ENCODE measurements at regions not wholly inside any gene's neighbourhood (a gene's known extent, or its start where the extent isn't known, plus 50 kb on each side); places are given as distances from the start of the nearest gene placed in this dataset.
A peak's percentile ranks its signal among the peaks of the same experiment; 100 is the strongest.
"Not testable (repeated sequence)": the region's sequence is repeated elsewhere in the genome, so short reads cannot be mapped to it uniquely, and the experiment has no call there.

DNA sequence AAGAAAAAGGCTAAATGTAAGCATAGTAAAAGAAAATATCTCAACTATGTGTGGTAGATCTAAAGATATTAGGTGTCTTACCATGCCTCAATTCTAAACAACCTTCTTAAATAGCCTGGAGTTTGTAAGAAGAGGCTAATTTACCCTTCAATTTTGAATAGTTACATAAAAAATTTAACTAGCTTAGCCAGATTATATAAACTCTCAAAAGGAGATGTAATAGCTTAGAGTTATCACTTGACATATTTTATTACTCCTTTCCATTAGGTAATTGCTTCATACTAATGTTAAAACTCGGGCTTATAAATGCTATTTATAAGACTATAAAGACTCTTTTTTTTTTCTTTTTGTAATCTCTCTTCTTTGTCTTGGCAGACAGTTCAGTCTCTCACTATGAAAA is 297.5 kb upstream of the PABPC4L start:
- peaks cover 0 to 14% (median 0%) of the 10 kb centered on the region in 8 donors for H3K9me3 ChIP-seq
- 54 to 80% (median 62%) methylated on average over 1 of the region's 1 CpG for WGBS, 5 donors
- no peaks in the 10 kb centered on the region for H3K27me3 ChIP-seq (replicated peaks in 1 of 7)
- H3K36me3 ChIP-seq = no peaks in the 10 kb centered on the region
- no peak for DNase-seq
- no peaks in the 10 kb centered on the region for H3K4me1 ChIP-seq
- H3K27ac ChIP-seq = no peak overlapping the region
- intact Hi-C loops (cut with DNase I; ENCODE audit: low total_unique reads) = no loop called here
- TF ChIP-seq POLR2AphosphoS5 (IDR thresholded peaks at IDR 0.05) (no peak), POLR2A (IDR thresholded peaks at IDR 0.05) (no peak)
- TF ChIP-seq, protein P1, sequence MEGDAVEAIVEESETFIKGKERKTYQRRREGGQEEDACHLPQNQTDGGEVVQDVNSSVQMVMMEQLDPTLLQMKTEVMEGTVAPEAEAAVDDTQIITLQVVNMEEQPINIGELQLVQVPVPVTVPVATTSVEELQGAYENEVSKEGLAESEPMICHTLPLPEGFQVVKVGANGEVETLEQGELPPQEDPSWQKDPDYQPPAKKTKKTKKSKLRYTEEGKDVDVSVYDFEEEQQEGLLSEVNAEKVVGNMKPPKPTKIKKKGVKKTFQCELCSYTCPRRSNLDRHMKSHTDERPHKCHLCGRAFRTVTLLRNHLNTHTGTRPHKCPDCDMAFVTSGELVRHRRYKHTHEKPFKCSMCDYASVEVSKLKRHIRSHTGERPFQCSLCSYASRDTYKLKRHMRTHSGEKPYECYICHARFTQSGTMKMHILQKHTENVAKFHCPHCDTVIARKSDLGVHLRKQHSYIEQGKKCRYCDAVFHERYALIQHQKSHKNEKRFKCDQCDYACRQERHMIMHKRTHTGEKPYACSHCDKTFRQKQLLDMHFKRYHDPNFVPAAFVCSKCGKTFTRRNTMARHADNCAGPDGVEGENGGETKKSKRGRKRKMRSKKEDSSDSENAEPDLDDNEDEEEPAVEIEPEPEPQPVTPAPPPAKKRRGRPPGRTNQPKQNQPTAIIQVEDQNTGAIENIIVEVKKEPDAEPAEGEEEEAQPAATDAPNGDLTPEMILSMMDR (IDR thresholded peaks at IDR 0.05 in 8 of 11, conservative IDR thresholded peaks at IDR 0.05 in 3 of 11) = no peak
- no peak overlapping the region for H3K4me3 ChIP-seq

DNA sequence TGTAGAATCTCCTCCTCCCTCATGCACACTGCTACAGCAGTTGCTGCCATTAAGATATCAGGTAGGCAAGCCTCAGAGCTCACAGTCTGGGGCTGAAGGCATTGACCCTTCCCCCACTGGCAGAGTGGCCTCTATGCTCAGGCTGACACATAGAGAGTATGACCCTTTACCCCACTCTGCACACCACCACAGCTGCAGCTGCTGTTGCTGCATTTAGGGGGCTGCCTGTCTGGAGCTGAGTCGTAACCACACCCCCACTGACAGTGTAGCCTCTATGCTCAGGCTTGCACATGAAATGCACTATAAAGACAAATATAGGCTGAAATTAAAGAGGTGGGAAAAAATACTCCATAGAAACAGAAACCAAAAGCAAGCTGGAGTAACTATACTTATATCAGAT is 289.3 kb upstream of the PABPC4L start:
- H3K36me3 ChIP-seq = no peaks in the 10 kb centered on the region
- no peak overlapping the region for H3K4me3 ChIP-seq
- H3K9me3 ChIP-seq = peaks cover 0 to 5% (median 1%) of the 10 kb centered on the region in 8 donors
- TF ChIP-seq POLR2AphosphoS5 (IDR thresholded peaks at IDR 0.05) = no peak
- TF ChIP-seq, protein P1 (IDR thresholded peaks at IDR 0.05 in 8 of 11, conservative IDR thresholded peaks at IDR 0.05 in 3 of 11) = no peak
- TF ChIP-seq POLR2A (IDR thresholded peaks at IDR 0.05) = no peak
- WGBS, 5 donors = 82 to 97% (median 93%) methylated on average over 1 of the region's 1 CpG
- intact Hi-C loops (cut with DNase I; ENCODE audit: low total_unique reads) = no loop called here
- H3K27ac ChIP-seq = no peak overlapping the region
- DNase-seq = no peak
- no peaks in the 10 kb centered on the region for H3K4me1 ChIP-seq
- no peaks in the 10 kb centered on the region for H3K27me3 ChIP-seq (replicated peaks in 1 of 7)

GRCh38 chr4:134483514-134483913 is 281.9 kb upstream of the PABPC4L start:
- H3K4me3 ChIP-seq; H3K36me3 ChIP-seq; H3K4me1 ChIP-seq; H3K27me3 ChIP-seq (replicated peaks in 1 of 7); DNase-seq; intact Hi-C loops (cut with DNase I; ENCODE audit: low total_unique reads); H3K27ac ChIP-seq: not testable (repeated sequence)
- peaks cover 0 to 20% (median 5%) of the 10 kb centered on the region in 8 donors for H3K9me3 ChIP-seq
- WGBS, 5 donors = 85 to 94% (median 90%) methylated on average over 3 of the region's 3 CpGs

- H3K4me3 ChIP-seq = no peak overlapping the region
- intact Hi-C loops (cut with DNase I; ENCODE audit: low total_unique reads) = no loop called here
- no peak for TF ChIP-seq POLR2AphosphoS5 (IDR thresholded peaks at IDR 0.05)
- TF ChIP-seq POLR2A (IDR thresholded peaks at IDR 0.05) = no peak
- TF ChIP-seq, protein P1 (IDR thresholded peaks at IDR 0.05 in 8 of 11, conservative IDR thresholded peaks at IDR 0.05 in 3 of 11) = no peak
- H3K4me1 ChIP-seq = no peaks in the 10 kb centered on the region
- no peak overlapping the region for H3K27ac ChIP-seq
- DNase-seq = no peak
- peaks cover 0 to 13% (median 3%) of the 10 kb centered on the region in 8 donors for H3K9me3 ChIP-seq
- H3K27me3 ChIP-seq (replicated peaks in 1 of 7) = no peaks in the 10 kb centered on the region
- H3K36me3 ChIP-seq = no peaks in the 10 kb centered on the region
- WGBS, 5 donors = 85 to 98% (median 91%) methylated on average over 1 of the region's 1 CpG
Measured at GRCh38 chr4:134471569-134471968, 270.0 kb upstream of the PABPC4L start.

DNA sequence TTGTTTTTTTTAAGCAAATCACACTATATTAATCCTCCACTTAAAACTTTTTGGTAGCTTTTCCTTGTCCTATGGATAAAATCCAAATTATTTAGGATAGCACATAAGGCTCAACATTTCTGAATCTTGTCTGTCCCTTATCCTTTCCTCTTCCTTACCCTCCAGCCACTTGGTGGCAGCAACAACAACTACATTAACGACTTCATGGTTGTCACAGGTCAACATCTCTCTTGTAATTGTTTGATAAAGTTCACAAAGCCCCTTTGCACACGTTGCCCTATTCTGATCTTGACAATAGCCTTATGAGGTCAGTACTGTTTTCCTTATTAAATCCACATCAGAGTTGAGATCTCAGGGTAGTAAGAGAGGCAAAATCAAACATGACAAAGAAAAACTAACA is 269.0 kb upstream of the PABPC4L start:
- DNase-seq = no peak
- Histone ChIP-seq H3K9me3 (peaks cover 0 to 12% (median 3%) of the 10 kb centered on the region in 8 donors), H3K27me3 (replicated peaks in 1 of 7) (no peaks in the 10 kb centered on the region), H3K36me3 (no peaks in the 10 kb centered on the region), H3K27ac (no peak overlapping the region), H3K4me3 (no peak overlapping the region), H3K4me1 (no peaks in the 10 kb centered on the region)
- intact Hi-C loops (cut with DNase I; ENCODE audit: low total_unique reads) = no loop called here
- TF ChIP-seq, protein P1 (IDR thresholded peaks at IDR 0.05 in 8 of 11, conservative IDR thresholded peaks at IDR 0.05 in 3 of 11) = peak in 5 of 11 experiments; percentile 11 to 46 (median 34)
- TF ChIP-seq POLR2A (IDR thresholded peaks at IDR 0.05) (no peak), POLR2AphosphoS5 (IDR thresholded peaks at IDR 0.05) (no peak)
- WGBS, 5 donors = 8 to 15% (median 10%) methylated on average over 2 of the region's 2 CpGs
